ENCODE measurements at regions not wholly inside any gene's neighbourhood (a gene's known extent, or its start where the extent isn't known, plus 50 kb on each side); places are given as distances from the start of the nearest gene placed in this dataset.

- peak; percentile 63 for DNase-seq
These were observed 58.0 kb upstream of the ELK3 start for GRCh38 chr12:96136161-96136560.

- peak; percentile 69 for DNase-seq
These were observed 57.3 kb upstream of the ELK3 start for GRCh38 chr12:96136725-96137378.

GRCh38 chr12:96140174-96140573 lies 54.0 kb upstream of the ELK3 start:
- DNase-seq: peak; percentile 20

GRCh38 chr12:96141216-96141912 lies 52.8 kb upstream of the ELK3 start:
- DNase-seq: peak; percentile 42

GRCh38 chr12:96143392-96143791 lies 50.8 kb upstream of the ELK3 start:
- DNase-seq: no peak

- peak; percentile 40 for DNase-seq
These were observed 50.2 kb upstream of the ELK3 start for GRCh38 chr12:96143827-96144565.

All from inflammatory macrophage treated with lipopolysaccharide for 4 hours (primary cell).